Transverse colon (tissue), 4 donors: ENCODE measurements at regions not wholly inside any gene's neighbourhood (a gene's known extent, or its start where the extent isn't known, plus 50 kb on each side); places are given as distances from the start of the nearest gene placed in this dataset.

Experiments used
- DNase-seq: peaks from one replicate; pipeline ENCODE4 v3.0.0-alpha.2; 2019
- H3K27ac ChIP-seq, 4 donors: fragments of 200-600 bp; sonication (generic); 2 replicates each; pipeline ENCODE4 v1.5.1; 2016 to 2018; ENCODE audit warnings: inconsistent platforms in 4 of 4
- H3K27me3 ChIP-seq: fragments of 200-600 bp; sonication (generic); 2 replicates; pipeline ENCODE4 v1.5.1; 2017; ENCODE audit warnings: inconsistent platforms
- H3K36me3 ChIP-seq, 4 donors: fragments of 200-600 bp; sonication (generic); 2 replicates each; pipeline ENCODE4 v1.5.1; 2017 to 2019; ENCODE audit warnings: inconsistent platforms in 4 of 4
- H3K4me1 ChIP-seq, 4 donors: fragments of 200-600 bp; sonication (generic); 2 replicates each; pipeline ENCODE4 v1.5.1; 2017 to 2020; ENCODE audit warnings: inconsistent platforms in 4 of 4
- H3K4me3 ChIP-seq, 4 donors: fragments of 200-600 bp; sonication (generic); 1 replicate in 1 of 4; 2 replicates in 3 of 4; pipeline versions ENCODE4 v1.5.1 to v1.6.1; 2017 to 2019; ENCODE audit warnings: inconsistent platforms in 4 of 4
- H3K9me3 ChIP-seq, 2 donors: fragments of 200-600 bp; sonication (generic); 2 replicates each; pipeline ENCODE4 v1.5.1; 2017 to 2019; ENCODE audit warnings: inconsistent platforms in 2 of 2
- EP300 ChIP-seq: sonication (generic); formaldehyde crosslinking; IDR thresholded peaks from one replicate; pipeline ENCODE4 v1.6.1; 2017; ENCODE audit warnings: antibody characterized with exemption, low read depth
- POLR2A ChIP-seq: fragments of 450-650 bp; IDR thresholded peaks from one replicate; pipeline ENCODE4 v1.6.1; 2016; ENCODE audit warnings: antibody characterized with exemption, mild to moderate bottlenecking, moderate library complexity
- POLR2AphosphoS5 ChIP-seq, 3 donors: sonication (generic); formaldehyde crosslinking; IDR thresholded peaks; one replicate each; pipeline ENCODE4 v1.6.1; 2016; ENCODE audit warnings: antibody characterized with exemption in 3 of 3
- WGBS, 2 donors: methylation state at CpG; one replicate each; pipeline ENCODE4 v1.1.5; 2018; ENCODE audit warnings: low coverage in 1 of 2; 5-methylcytosine and 5-hydroxymethylcytosine counted together
- in situ Hi-C, 4 donors: fragments of 200-750 bp; cut with MboI; loops; one replicate each; pipeline versions ENCODE4 v1.15.0 to v1.15.1; 2017; ENCODE audit warnings: low sequenced_read_pairs in 3 of 4, low pct_ligation_motif_present in 1 of 4, low pct_unique_long_range_greater_than_20kb in 1 of 4
- intact Hi-C: fragments of 100-400 bp; cut with DNase I; formaldehyde crosslinking; loops from one replicate; pipeline ENCODE4 v1.15.1; 2023; ENCODE audit warnings: low total_unique reads
- TF ChIP-seq, protein P1 (sequence below), 5 experiments: fragments of 200-600 bp in 3 of 5; fragments of 450-650 bp in 2 of 5; sonication (generic) in 3 of 5; IDR thresholded peaks; 1 replicate in 2 of 5; 2 replicates in 3 of 5; pipeline ENCODE4 v1.5.1; 2016 to 2017; ENCODE audit warnings: antibody characterized with exemption in 5 of 5, inconsistent platforms in 3 of 5, mild to moderate bottlenecking in 2 of 5, moderate library complexity in 1 of 5

DNA sequence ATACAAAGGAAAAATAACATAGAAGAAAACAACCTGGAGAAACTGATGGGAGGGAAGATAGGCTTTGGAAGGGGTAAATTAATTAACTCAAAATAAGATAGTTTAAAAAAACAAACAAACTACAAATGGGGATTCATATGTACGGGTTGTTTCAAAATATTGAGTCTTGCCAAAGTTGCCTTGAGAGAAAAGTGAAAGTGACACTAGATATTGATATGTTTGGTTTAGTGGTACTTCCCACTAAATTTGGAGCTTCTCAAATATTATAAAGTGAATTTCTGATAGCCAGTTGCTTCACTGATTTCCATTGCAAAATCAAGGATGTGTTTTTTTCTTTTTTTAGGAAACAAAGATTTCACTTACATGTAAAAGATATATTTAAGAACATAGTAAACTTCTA, 149.5 kb upstream of the RUNX1 start:
- H3K9me3 ChIP-seq: no peaks in the 10 kb centered on the region
- peaks cover 0 to 8% (median 4%) of the 10 kb centered on the region in 4 donors for H3K4me1 ChIP-seq
- no peak for DNase-seq
- H3K4me3 ChIP-seq: no peak overlapping the region
- intact Hi-C loops: no loop called here
- TF ChIP-seq POLR2A: no peak
- TF ChIP-seq POLR2AphosphoS5 (IDR thresholded peaks at IDR 0.05): no peak
- no peak for TF ChIP-seq EP300
- TF ChIP-seq, protein P1, sequence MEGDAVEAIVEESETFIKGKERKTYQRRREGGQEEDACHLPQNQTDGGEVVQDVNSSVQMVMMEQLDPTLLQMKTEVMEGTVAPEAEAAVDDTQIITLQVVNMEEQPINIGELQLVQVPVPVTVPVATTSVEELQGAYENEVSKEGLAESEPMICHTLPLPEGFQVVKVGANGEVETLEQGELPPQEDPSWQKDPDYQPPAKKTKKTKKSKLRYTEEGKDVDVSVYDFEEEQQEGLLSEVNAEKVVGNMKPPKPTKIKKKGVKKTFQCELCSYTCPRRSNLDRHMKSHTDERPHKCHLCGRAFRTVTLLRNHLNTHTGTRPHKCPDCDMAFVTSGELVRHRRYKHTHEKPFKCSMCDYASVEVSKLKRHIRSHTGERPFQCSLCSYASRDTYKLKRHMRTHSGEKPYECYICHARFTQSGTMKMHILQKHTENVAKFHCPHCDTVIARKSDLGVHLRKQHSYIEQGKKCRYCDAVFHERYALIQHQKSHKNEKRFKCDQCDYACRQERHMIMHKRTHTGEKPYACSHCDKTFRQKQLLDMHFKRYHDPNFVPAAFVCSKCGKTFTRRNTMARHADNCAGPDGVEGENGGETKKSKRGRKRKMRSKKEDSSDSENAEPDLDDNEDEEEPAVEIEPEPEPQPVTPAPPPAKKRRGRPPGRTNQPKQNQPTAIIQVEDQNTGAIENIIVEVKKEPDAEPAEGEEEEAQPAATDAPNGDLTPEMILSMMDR (IDR thresholded peaks at IDR 0.05): no peak
- WGBS, 2 donors: 55 to 80% methylated on average over 1 of the region's 1 CpG
- H3K27me3 ChIP-seq: no peaks in the 10 kb centered on the region
- in situ Hi-C loops: loop anchor here in 1 of 4 donors (25.0 kb wide), 1 partner anchor 136 kb away; no protein-coding TSS in a partner anchor
- no peaks in the 10 kb centered on the region for H3K36me3 ChIP-seq
- H3K27ac ChIP-seq: no peak overlapping the region

DNA sequence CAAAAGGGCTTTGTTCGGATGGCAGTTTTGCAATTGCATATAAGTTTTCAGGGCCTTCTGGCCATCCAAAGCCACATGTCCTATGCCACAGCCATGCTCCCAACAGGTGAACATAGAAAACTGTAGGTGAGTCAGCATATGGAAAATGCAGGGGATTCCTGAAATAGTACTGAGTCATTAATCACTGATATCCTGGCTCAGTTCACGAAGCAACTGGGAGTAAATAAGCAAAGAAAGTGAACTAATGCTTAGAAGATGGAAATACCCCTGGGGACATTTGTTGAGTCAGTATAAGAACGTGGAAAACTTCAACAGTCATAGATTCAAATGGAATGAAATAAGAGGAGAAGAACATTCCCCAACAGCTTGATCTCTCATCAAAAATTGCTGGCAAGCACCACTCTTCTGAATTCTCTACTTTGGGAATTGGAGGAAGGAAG, 148.9 kb upstream of the RUNX1 start:
- no peak for DNase-seq
- peak overlapping the region in 2 of 4 donors; percentile 2 to 3 for H3K27ac ChIP-seq
- peaks cover 0 to 4% (median 2%) of the 10 kb centered on the region in 4 donors for H3K4me1 ChIP-seq
- in situ Hi-C loops: loop anchor here in 1 of 4 donors (25.0 kb wide), 1 partner anchor 136 kb away; no protein-coding TSS in a partner anchor
- intact Hi-C loops: no loop called here
- no peak overlapping the region for H3K4me3 ChIP-seq
- H3K36me3 ChIP-seq: no peaks in the 10 kb centered on the region
- no peaks in the 10 kb centered on the region for H3K9me3 ChIP-seq
- TF ChIP-seq, protein P1 (IDR thresholded peaks at IDR 0.05): no peak
- TF ChIP-seq POLR2AphosphoS5 (IDR thresholded peaks at IDR 0.05) (no peak), POLR2A (no peak), EP300 (no peak)
- WGBS, 2 donors: 66 to 73% methylated on average over 3 of the region's 3 CpGs
- H3K27me3 ChIP-seq: no peaks in the 10 kb centered on the region

DNA sequence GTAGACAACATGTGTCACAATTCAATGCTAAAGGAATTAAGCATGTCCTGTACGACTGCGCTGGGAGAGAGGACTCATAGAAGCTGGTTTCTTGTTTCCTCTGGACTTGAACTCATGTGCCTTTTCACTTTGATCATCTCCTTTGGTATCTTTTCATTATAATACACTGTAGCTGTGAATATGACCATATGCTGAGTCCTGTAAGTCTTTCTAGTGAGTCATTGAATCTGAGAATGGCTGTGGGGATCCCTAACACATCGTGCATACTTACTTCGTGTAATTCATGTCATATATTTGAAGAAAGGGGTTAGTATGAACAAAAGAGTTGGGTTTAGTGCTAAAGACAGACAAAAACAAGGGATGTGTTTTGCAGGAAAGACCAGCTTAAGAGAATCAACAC, 148.1 kb upstream of the RUNX1 start:
- whole genome bisulfite sequencing, 2 donors: 85 to 86% methylated on average over 4 of the region's 4 CpGs
- no peak overlapping the region for H3K4me3 ChIP-seq
- in situ Hi-C loops (loop anchor here in 1 of 4 donors (25.0 kb wide), 1 partner anchor 135 kb away; no protein-coding TSS in a partner anchor), intact Hi-C loops (no loop called here)
- TF ChIP-seq POLR2A (no peak), EP300 (no peak)
- TF ChIP-seq, protein P1 (IDR thresholded peaks at IDR 0.05): no peak
- no peak for DNase-seq
- H3K27me3 ChIP-seq: no peaks in the 10 kb centered on the region
- H3K9me3 ChIP-seq: no peaks in the 10 kb centered on the region
- H3K36me3 ChIP-seq: no peaks in the 10 kb centered on the region
- no peaks in the 10 kb centered on the region for H3K4me1 ChIP-seq
- no peak overlapping the region for H3K27ac ChIP-seq

DNA sequence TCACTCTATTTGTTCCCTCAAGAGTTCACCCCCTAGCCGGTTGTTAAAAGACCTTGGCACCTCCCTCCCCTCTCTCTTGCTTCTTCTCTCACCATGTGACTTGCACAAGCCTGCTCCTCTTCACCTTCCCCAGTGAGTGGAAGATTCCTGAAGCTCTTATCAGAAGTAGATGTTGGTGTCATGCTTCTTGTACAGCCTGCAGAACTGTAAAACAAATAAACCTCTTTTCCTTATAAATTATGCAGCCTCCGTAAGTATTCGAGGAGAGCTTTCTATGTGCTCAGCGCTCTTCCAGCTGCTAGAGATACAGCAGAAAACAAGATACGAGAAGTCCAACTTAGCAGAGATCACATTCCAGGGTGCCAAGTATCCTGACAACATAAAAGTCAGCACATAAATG, 147.0 kb upstream of the RUNX1 start:
- no peak for DNase-seq
- no peaks in the 10 kb centered on the region for H3K4me1 ChIP-seq
- intact Hi-C loops: no loop called here
- no peaks in the 10 kb centered on the region for H3K36me3 ChIP-seq
- H3K27me3 ChIP-seq: no peaks in the 10 kb centered on the region
- no peak for TF ChIP-seq POLR2AphosphoS5 (IDR thresholded peaks at IDR 0.05)
- TF ChIP-seq, protein P1 (IDR thresholded peaks at IDR 0.05): no peak
- in situ Hi-C loops: loop anchor here in 1 of 4 donors (25.0 kb wide), 1 partner anchor 134 kb away; no protein-coding TSS in a partner anchor
- H3K4me3 ChIP-seq: no peak overlapping the region
- 92 to 100% methylated on average over 3 to 5 of the region's 5 CpGs for WGBS, 2 donors
- no peak overlapping the region for H3K27ac ChIP-seq
- no peaks in the 10 kb centered on the region for H3K9me3 ChIP-seq
